Neuron (in vitro differentiated cells): ENCODE measurements at regions not wholly inside any gene's neighbourhood (a gene's known extent, or its start where the extent isn't known, plus 50 kb on each side); places are given as distances from the start of the nearest gene placed in this dataset.
"Not testable (repeated sequence)": the region's sequence is repeated elsewhere in the genome, so short reads cannot be mapped to it uniquely, and the experiment has no call there.

Experiments
- H2AFZ ChIP-seq: one replicate; pipeline ENCODE4 v1.6.1; 2013; ENCODE audit warnings: low read depth, mild to moderate bottlenecking, inconsistent platforms, low read length, moderate library complexity
- H3K27me3 ChIP-seq: one replicate; pipeline ENCODE4 v1.6.1; 2013; ENCODE audit warnings: low read length; ENCODE audit not compliant: insufficient read depth
- H3K36me3 ChIP-seq: one replicate; pipeline ENCODE4 v1.6.1; 2013; ENCODE audit warnings: low read length; ENCODE audit not compliant: insufficient read depth
- H3K4me1 ChIP-seq: one replicate; pipeline ENCODE4 v1.6.1; 2013; ENCODE audit warnings: low read length; ENCODE audit not compliant: insufficient read depth
- H3K4me3 ChIP-seq: 2 replicates; pipeline ENCODE4 v1.5.1; 2013; ENCODE audit warnings: mild to moderate bottlenecking, low read length, moderate library complexity
- H3K9me3 ChIP-seq: one replicate; pipeline ENCODE4 v1.6.1; 2013; ENCODE audit warnings: low read length

GRCh38 chr3:148531836-148532235 is 165.9 kb upstream of the AGTR1 start:
- Histone ChIP-seq H3K27me3 (no peaks in the 10 kb centered on the region), H3K4me1 (no peaks in the 10 kb centered on the region), H2AFZ (no peak overlapping the region), H3K4me3 (no peak overlapping the region), H3K9me3 (no peaks in the 10 kb centered on the region), H3K36me3 (no peaks in the 10 kb centered on the region)

- Histone ChIP-seq H3K9me3 (no peaks in the 10 kb centered on the region), H3K36me3 (no peaks in the 10 kb centered on the region), H3K4me3 (no peak overlapping the region), H2AFZ (no peak overlapping the region), H3K4me1 (no peaks in the 10 kb centered on the region), H3K27me3 (no peaks in the 10 kb centered on the region)
Measured at GRCh38 chr3:148532326-148532725, 165.4 kb upstream of the AGTR1 start.

DNA sequence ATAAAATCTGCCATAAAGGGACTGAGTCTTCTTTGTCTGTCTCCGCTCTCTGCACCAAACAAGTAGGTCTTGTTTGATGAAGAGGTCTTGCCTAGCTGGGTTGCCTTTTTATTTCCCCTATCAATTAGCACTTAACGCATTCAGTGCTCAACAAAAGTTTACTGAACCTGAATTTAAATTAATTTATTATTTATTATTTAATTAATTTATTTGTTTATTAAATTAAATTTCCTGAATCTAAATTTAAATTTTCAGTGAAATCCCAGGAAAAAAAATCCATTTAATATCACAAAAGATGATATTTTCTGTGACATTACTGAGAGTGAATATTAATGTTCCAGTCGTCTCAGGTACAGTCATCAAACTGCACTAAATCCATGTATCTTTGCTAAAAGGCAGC is 164.9 kb upstream of the AGTR1 start:
- no peak overlapping the region for H2AFZ ChIP-seq
- H3K9me3 ChIP-seq = no peaks in the 10 kb centered on the region
- H3K4me1 ChIP-seq = no peaks in the 10 kb centered on the region
- no peaks in the 10 kb centered on the region for H3K27me3 ChIP-seq
- H3K36me3 ChIP-seq = no peaks in the 10 kb centered on the region
- H3K4me3 ChIP-seq = no peak overlapping the region

DNA sequence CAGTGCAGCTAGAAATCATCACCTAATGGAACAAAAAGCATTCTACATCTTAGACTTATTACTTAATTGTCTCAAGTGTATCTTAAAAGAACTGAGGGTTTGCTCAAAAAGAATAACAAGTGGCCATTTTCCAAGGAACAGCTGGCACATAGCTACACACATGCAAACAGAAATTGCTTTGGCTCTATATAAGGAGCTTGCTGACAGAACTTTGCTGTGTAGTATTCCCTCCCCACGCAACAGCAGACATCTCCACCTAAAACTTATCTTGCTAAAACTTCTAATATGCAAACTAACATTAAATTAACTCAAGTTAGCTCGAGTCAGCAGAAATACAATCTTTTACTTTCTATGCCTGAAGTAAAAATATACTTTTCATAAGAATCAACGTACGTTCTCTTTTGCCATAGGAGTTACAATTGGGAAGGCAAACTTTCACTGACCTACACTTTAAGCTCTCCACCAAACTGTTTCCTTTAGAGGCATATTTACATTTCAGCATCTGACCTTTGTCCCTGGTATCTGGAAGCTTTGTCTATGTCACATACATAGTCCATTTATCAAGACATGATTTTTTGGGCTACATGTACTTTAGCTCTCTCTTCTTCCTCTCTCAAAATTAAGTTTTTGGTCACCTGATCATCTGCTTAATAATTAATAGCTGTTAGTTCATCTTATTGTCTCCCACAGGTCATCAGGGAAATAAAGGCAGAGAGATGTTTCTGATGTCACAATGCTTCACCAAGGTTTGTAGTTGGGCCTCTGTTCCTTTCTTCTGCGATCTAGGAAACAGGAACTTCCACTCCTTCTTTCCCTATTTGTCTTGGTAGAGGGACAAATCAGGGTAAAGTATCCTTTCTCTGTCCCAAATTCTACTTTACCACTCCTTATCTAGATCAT is 163.4 kb upstream of the AGTR1 start:
- H3K4me1 ChIP-seq = no peaks in the 10 kb centered on the region
- H3K36me3 ChIP-seq = no peaks in the 10 kb centered on the region
- no peaks in the 10 kb centered on the region for H3K27me3 ChIP-seq
- no peak overlapping the region for H2AFZ ChIP-seq
- H3K9me3 ChIP-seq = no peaks in the 10 kb centered on the region
- H3K4me3 ChIP-seq = no peak overlapping the region

GRCh38 chr3:148535001-148535400 is 162.7 kb upstream of the AGTR1 start:
- H3K4me1 ChIP-seq = no peaks in the 10 kb centered on the region
- no peak overlapping the region for H3K4me3 ChIP-seq
- no peaks in the 10 kb centered on the region for H3K9me3 ChIP-seq
- H3K27me3 ChIP-seq = no peaks in the 10 kb centered on the region
- H2AFZ ChIP-seq = no peak overlapping the region
- H3K36me3 ChIP-seq = no peaks in the 10 kb centered on the region

DNA sequence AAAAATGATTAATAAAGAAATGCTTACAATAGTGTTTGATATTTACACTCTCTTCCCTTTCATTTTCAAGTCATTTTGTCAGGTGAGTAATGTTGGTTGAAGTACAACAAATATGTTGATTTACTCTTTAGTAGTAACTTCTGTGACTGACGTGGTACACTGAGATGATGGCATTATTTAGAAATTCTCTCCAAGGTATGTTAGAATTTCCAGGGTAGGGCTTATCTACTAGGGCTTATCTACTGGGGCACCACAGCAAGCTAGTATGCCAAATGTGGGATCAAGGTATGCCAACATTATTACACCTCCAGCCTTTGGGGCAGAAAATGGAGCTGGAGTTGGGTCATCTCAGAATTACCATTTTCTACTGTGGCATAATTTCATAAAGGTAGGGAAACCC is 157.4 kb upstream of the AGTR1 start:
- no peak overlapping the region for H3K4me3 ChIP-seq
- H3K27me3 ChIP-seq = no peaks in the 10 kb centered on the region
- H3K9me3 ChIP-seq = no peaks in the 10 kb centered on the region
- H2AFZ ChIP-seq = no peak overlapping the region
- no peaks in the 10 kb centered on the region for H3K36me3 ChIP-seq
- no peaks in the 10 kb centered on the region for H3K4me1 ChIP-seq

DNA sequence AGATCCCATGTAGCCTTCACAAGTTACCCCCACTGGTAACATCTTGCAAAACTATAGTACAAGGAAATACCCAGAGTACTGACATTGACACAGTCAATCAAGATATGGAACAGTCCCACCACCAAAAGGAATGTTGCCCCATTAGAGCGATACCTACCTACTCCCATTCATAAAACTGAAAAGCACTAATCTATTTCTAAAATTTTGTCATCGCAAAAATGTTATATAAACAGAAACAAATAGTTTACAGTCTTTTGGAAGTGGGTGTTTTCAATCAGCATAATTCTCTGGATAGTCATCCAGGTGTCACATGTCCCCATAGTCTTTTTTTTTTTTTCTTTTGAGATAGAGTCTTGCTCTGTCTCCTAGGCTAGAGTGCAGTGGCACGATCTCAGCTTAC is 156.9 kb upstream of the AGTR1 start:
- no peak overlapping the region for H3K4me3 ChIP-seq
- no peak overlapping the region for H2AFZ ChIP-seq
- H3K36me3 ChIP-seq = no peaks in the 10 kb centered on the region
- no peaks in the 10 kb centered on the region for H3K9me3 ChIP-seq
- no peaks in the 10 kb centered on the region for H3K4me1 ChIP-seq
- H3K27me3 ChIP-seq = no peaks in the 10 kb centered on the region

DNA sequence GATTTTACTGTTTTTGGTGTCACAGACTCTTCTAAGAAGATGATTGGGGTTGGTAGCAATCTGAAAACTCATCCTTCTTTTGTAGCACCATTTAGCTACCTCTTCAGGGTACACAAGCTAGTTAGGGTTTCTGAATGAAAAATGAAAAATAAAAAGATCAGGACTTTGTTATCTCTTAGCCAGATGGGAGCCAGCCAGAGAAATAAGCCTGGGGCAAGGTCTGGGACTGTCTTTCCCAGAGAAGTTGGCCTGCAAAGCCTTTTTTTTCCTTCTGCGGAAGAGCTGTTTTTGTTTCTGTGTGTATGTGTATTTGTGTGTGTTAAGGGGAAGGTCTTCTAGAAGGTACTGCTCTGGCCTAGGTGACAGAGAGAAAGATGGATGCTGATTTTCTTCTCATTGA is 150.7 kb upstream of the AGTR1 start:
- Histone ChIP-seq H3K4me3 (no peak overlapping the region), H3K4me1 (no peaks in the 10 kb centered on the region), H2AFZ (no peak overlapping the region), H3K27me3 (no peaks in the 10 kb centered on the region), H3K36me3 (no peaks in the 10 kb centered on the region), H3K9me3 (no peaks in the 10 kb centered on the region)

GRCh38 chr3:148551767-148552260 is 145.9 kb upstream of the AGTR1 start:
- H2AFZ ChIP-seq = no peak overlapping the region
- no peaks in the 10 kb centered on the region for H3K9me3 ChIP-seq
- no peaks in the 10 kb centered on the region for H3K27me3 ChIP-seq
- no peaks in the 10 kb centered on the region for H3K36me3 ChIP-seq
- H3K4me3 ChIP-seq = no peak overlapping the region
- no peaks in the 10 kb centered on the region for H3K4me1 ChIP-seq

- H3K36me3 ChIP-seq = no peaks in the 10 kb centered on the region
- no peak overlapping the region for H3K4me3 ChIP-seq
- no peaks in the 10 kb centered on the region for H3K9me3 ChIP-seq
- no peaks in the 10 kb centered on the region for H3K4me1 ChIP-seq
- H2AFZ ChIP-seq = peak overlapping the region; percentile 41
- no peaks in the 10 kb centered on the region for H3K27me3 ChIP-seq
Measured at GRCh38 chr3:148554367-148554766, 143.3 kb upstream of the AGTR1 start.

- no peaks in the 10 kb centered on the region for H3K9me3 ChIP-seq
- no peaks in the 10 kb centered on the region for H3K4me1 ChIP-seq
- no peak overlapping the region for H2AFZ ChIP-seq
- H3K4me3 ChIP-seq = no peak overlapping the region
- H3K27me3 ChIP-seq = no peaks in the 10 kb centered on the region
- H3K36me3 ChIP-seq = no peaks in the 10 kb centered on the region
Measured at GRCh38 chr3:148556664-148557063, 141.0 kb upstream of the AGTR1 start.

GRCh38 chr3:148577579-148577978 is 120.1 kb upstream of the AGTR1 start:
- H3K9me3 ChIP-seq, H3K36me3 ChIP-seq, H3K4me1 ChIP-seq, H2AFZ ChIP-seq, H3K4me3 ChIP-seq, H3K27me3 ChIP-seq: not testable (repeated sequence)

GRCh38 chr3:148582126-148582525 is 115.6 kb upstream of the AGTR1 start:
- peaks cover 9% of the 10 kb centered on the region for H3K4me1 ChIP-seq
- no peaks in the 10 kb centered on the region for H3K9me3 ChIP-seq
- H2AFZ ChIP-seq = no peak overlapping the region
- H3K4me3 ChIP-seq = no peak overlapping the region
- no peaks in the 10 kb centered on the region for H3K36me3 ChIP-seq
- no peaks in the 10 kb centered on the region for H3K27me3 ChIP-seq

- no peaks in the 10 kb centered on the region for H3K36me3 ChIP-seq
- no peaks in the 10 kb centered on the region for H3K27me3 ChIP-seq
- H3K4me3 ChIP-seq = no peak overlapping the region
- H3K4me1 ChIP-seq = peaks cover 9% of the 10 kb centered on the region
- H2AFZ ChIP-seq = no peak overlapping the region
- no peaks in the 10 kb centered on the region for H3K9me3 ChIP-seq
Measured at GRCh38 chr3:148583793-148584192, 113.9 kb upstream of the AGTR1 start.
